GM21619 (cell line): ENCODE measurements at regions not wholly inside any gene's neighbourhood (a gene's known extent, or its start where the extent isn't known, plus 50 kb on each side); places are given as distances from the start of the nearest gene placed in this dataset.

Experiments used
- ATAC-seq: cut with Tn5 transposase; IDR thresholded peaks from one replicate; pipeline ENCODE4 v1.9.1; 2021; ENCODE audit not compliant: unreplicated experiment

DNA sequence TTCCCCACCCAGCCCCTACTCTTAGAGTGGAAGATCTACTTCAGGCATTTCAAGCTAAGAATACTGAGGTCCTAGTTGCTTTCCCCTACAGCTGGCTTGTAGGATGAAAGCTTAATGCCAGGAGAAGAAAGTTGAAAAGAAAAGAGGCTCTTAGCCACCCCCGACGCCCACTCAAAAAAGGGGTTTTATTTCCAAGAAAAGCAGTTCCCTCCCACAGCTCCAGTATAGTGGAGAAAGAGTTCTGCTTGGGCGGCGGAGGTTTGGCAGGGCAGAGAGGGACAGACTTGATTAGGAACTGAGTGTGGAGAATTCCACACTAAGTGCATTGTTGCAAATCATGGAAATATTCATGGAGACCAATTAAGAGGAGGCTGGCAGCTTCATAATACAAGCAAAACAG, 470.9 kb downstream of the ETS1 start:
- no peak for ATAC-seq

DNA sequence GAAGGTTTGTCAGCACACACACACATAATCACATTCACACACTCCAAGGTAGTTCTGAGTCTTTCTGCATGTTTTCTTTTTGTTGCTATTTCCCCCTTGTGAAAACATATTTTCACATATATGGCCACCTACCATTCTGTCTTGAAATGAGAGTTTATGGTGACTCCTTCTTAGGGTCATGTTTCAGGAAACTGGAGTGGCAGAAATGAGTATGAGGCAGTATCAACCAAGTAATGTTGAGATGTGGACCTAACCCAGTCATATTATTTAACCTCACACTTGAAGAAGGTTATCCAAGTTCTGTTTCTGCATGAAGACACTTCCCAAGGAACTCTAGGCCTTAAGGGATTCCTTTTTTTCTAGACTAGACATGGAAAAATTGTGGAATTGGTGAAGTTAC, 481.4 kb downstream of the ETS1 start:
- no peak for ATAC-seq

DNA sequence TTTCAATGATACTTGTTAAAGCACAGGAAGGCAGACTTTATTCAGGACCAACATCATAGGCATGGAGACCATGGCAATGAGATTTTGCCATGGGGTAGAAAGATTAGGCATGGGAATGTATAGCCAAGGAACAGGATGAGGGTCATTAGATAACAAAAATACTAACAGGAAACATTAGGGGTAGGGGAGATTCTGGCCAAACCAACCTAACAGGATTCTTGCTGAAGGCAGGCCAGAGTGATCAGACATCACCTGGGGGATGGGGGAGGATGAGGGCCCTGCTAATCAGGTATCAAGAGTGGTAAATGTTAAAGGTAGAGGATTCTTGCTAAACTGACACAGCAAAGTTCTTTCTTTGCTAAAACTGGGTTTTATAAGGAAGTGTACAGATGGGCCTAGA, 481.8 kb downstream of the ETS1 start:
- ATAC-seq, result no peak

DNA sequence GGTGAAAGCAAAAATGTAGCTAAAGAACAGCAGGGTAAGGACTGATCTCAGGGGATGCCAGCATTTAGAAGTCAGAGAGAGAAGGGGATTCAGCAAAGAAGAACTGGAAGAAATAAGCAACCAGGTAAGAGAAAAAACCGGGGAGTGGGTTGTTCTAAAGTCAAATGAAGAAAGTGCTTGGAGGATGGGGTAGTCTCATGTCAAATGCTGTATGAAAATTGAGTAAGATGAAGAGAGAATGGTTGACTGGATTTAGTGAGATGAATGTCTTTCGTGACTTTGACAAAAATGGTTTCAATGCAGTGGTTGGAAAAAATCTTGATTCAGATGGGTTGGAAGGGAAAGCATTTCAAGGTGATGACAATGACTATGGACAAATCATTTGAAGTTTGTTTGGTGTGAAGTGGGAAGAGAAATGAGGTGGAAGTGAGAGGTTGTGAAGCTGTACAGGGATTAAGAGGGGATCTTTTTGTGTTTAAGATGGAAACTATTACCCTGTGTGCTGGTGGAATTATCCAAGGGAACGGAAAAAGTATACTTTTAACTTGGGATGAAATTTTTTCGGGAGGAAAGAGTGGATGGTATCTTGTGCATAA, 484.0 kb downstream of the ETS1 start:
- ATAC-seq, result no peak

- ATAC-seq, result no peak
Observed at GRCh38 chr11:128098781-128099180, 488.6 kb downstream of the ETS1 start.

- ATAC-seq, result no peak
Observed at GRCh38 chr11:128095466-128095981, 491.8 kb downstream of the ETS1 start.

GRCh38 chr11:128093689-128094088, 493.7 kb downstream of the ETS1 start:
- no peak for ATAC-seq

GRCh38 chr11:128089962-128090361, 497.4 kb downstream of the ETS1 start:
- ATAC-seq, result no peak

- ATAC-seq, result no peak
Observed at GRCh38 chr11:128086794-128087193, 500.6 kb downstream of the ETS1 start.

GRCh38 chr11:128085276-128085675, 502.1 kb downstream of the ETS1 start:
- ATAC-seq, result no peak

- ATAC-seq, result no peak
Observed at GRCh38 chr11:128082574-128082973, 504.8 kb downstream of the ETS1 start.

- ATAC-seq, result no peak
Observed at GRCh38 chr11:128069665-128070064, 517.7 kb downstream of the ETS1 start.

DNA sequence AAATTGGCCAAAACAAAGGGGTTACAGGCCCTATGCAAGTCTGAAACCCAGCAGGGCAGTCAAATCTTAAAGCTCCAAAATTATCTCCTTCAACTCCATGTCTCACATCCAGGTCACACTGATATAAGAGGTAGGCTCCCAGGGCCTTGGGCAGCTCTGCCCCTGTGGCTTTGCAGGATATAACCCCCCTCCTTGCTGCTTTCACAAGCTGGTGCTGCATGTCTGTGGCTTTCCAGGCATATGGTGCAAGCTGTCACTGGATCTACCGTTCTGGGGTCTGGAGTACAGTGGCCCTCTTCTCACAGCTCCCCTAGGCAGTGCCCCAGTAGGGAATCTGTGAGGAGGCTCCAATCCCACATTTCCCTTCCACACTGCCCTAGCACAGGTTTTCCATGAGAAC, 519.6 kb downstream of the ETS1 start:
- no peak for ATAC-seq

- ATAC-seq, result no peak
Observed at GRCh38 chr11:128066399-128066798, 521.0 kb downstream of the ETS1 start.

DNA sequence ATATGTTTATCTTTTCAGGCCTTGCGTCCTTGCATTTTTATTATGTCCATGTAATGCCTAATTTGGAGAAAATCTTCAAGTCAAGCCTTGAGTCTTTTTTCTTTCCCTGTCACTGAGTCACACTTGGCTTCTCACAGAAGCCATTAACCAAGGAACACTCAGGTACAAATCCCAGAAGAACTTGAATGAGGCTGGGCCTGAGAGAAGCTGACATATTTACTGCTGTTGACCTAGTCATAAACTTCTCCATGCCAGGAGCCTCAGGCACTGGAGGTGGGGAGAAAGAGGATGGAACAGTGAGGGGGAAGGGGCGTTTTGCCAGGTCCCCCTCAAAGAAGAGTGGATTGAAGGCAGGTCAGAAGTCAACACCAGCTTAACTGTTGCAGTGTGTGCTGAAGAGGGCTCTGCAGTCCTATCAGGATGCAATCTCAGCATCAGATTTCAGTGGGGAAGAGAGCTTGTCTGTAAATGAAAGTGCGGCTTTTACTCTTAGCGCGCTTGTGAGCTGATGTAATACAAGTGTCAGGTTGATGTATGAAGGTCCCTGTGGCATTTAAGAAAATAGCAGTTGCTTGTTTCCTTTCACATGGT, 526.0 kb downstream of the ETS1 start:
- ATAC-seq, result no peak

GRCh38 chr11:128058580-128059208, 528.7 kb downstream of the ETS1 start:
- ATAC-seq, result no peak

- no peak for ATAC-seq
Observed at GRCh38 chr11:128057786-128058395, 529.5 kb downstream of the ETS1 start.

DNA sequence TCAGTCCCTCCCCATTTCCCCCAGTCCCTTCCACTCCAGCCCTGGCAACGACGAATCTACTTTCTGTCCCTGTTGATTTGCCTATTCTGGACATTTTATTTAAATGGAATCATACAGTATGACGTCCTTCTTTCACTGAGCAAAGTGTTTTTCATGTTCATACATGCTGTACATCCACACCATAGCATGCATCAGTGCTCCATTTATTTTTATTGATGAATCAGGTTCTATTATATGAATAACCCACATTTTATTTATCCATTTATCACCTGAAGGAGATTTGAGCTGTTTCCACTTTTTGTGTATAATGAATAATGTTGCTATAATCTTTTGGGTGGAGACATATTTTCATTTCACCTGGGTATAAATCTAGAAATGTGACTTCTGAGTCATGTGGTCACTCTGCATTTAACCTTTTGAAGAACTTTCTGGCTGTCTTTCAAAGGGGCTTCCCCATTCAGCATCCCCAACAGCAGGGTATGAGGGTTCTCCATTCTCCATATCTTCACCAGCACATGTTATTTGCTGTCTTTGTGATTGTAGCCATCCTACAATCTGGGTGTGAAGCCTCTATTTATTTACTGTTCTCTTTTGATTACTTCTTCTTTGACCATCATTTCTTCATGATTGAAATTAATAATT, 531.7 kb downstream of the ETS1 start:
- no peak for ATAC-seq

DNA sequence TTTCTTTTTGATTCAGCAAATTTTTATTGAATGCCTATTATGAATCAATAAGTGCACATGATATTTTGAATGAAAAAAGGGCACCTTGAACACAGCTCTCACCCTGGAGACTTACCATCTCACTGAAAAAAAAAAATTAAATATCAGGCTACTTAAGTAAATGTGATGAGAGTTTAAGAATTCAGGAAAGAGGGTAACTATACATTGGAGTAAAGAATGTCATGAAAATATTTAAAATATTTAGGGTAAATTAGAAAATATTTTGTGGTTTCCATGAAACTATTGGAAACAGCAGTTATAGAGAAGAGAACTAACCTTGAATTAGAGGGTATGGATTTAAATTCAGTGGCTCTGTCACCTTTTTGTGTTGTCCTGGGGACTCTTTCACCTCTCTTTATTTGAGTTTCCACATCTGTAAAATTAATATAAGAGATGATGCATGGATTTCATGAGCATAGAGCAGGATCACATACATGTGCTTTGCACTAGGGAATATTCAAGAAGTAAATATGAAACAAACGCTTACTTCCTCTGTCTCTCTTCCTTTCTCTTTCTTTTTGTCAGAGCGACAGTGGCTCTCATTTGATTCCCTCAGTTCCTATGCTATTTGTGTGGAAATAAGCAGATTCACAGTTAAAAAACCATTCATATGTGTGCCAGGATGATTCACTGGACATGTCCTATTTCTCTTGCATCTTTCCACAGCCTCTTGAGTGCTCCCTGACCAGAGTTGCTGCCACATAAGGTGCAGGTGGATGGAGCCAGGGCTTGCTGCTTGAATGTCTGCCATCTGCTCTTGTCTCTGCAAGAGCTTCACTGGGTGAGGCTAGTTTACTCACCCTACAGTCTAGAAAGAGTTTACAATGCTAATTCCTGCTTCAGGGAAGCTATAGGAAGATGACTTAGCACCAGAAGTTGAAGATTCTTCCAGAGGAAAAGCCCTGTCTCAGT, 533.1 kb downstream of the ETS1 start:
- peak; percentile 73 for ATAC-seq

- ATAC-seq, result peak; percentile 46
Observed at GRCh38 chr11:128052912-128053641, 534.3 kb downstream of the ETS1 start.
